PC-3 (cell line): ENCODE measurements at regions not wholly inside any gene's neighbourhood (a gene's known extent, or its start where the extent isn't known, plus 50 kb on each side); places are given as distances from the start of the nearest gene placed in this dataset.

Source experiments
- ATAC-seq: fragments of 200-7000 bp; cut with Tn5 transposase; 2 replicates; pipeline ENCODE4 v1.9.1; 2020; ENCODE audit warnings: mild to moderate bottlenecking, moderate library complexity
- BruUV-seq: library from RNA; stranded (reverse); fragments of 400-500 nt; replicated peaks from 2 replicates; lab custom pipeline; 2021; lab: Mats Ljungman, UMichigan
- CTCF ChIA-PET: fragments of 300-600 bp; sonication (Branson Sonifier 250); formaldehyde crosslinking; loops from one replicate; lab custom pipeline; 2022; ENCODE audit warnings: antibody characterized with exemption; lab: Charles Lee
- POLR2A ChIA-PET: fragments of 300-600 bp; sonication (Branson Sonifier 250); formaldehyde crosslinking; loops from one replicate; lab custom pipeline; 2022; ENCODE audit warnings: antibody characterized with exemption; ENCODE audit not compliant: unreplicated experiment; lab: Charles Lee
- DNase-seq: peaks from one replicate; pipeline ENCODE4 v3.0.0-alpha.2; 2015
- H2AFZ ChIP-seq: fragments of 300-600 bp; sonication (generic); 2 replicates; pipeline ENCODE4 v1.6.0; 2016; ENCODE audit warnings: antibody characterized with exemption, low read length
- H3F3A ChIP-seq: fragments of 300-600 bp; sonication (generic); one replicate; pipeline ENCODE4 v1.6.0; 2017; ENCODE audit warnings: antibody characterized with exemption, low read length, control low read depth, mild to moderate bottlenecking; ENCODE audit not compliant: unreplicated experiment
- H3K27ac ChIP-seq: fragments of 300-600 bp; sonication (generic); 2 replicates; pipeline ENCODE4 v1.5.1; 2016; ENCODE audit warnings: mild to moderate bottlenecking, low read length
- H3K27me3 ChIP-seq: fragments of 300-600 bp; sonication (generic); 2 replicates; pipeline ENCODE4 v1.6.1; 2016; ENCODE audit warnings: low read length, mixed read lengths
- H3K36me3 ChIP-seq: fragments of 300-600 bp; sonication (generic); 2 replicates; pipeline ENCODE4 v1.6.1; 2016; ENCODE audit warnings: low read depth, mixed run types, low read length, mixed read lengths
- H3K4me1 ChIP-seq: fragments of 300-600 bp; sonication (generic); 2 replicates; pipeline ENCODE4 v1.5.1; 2016; ENCODE audit warnings: low read length; ENCODE audit not compliant: insufficient read depth
- H3K4me2 ChIP-seq: fragments of 300-600 bp; sonication (generic); 2 replicates; pipeline ENCODE4 v1.6.0; 2016; ENCODE audit warnings: low read length
- H3K4me3 ChIP-seq: fragments of 300-600 bp; sonication (generic); 2 replicates; pipeline ENCODE4 v1.5.1; 2016; ENCODE audit warnings: mild to moderate bottlenecking, low read length, mixed read lengths
- H3K79me2 ChIP-seq: fragments of 300-600 bp; sonication (generic); 2 replicates; pipeline ENCODE4 v1.6.1; 2017; ENCODE audit warnings: low read length, mixed read lengths
- H3K9ac ChIP-seq: fragments of 300-600 bp; sonication (generic); 2 replicates; pipeline ENCODE4 v1.6.0; 2016; ENCODE audit warnings: mild to moderate bottlenecking, low read length
- H3K9me2 ChIP-seq: fragments of 300-600 bp; sonication (generic); replicated peaks from 2 replicates; pipeline ENCODE4 v1.6.1; 2016; ENCODE audit warnings: mixed run types, low read length, mixed read lengths
- H3K9me3 ChIP-seq: fragments of 300-600 bp; sonication (generic); 2 replicates; pipeline ENCODE4 v1.6.1; 2016; ENCODE audit warnings: low read length, mixed read lengths
- H4K20me1 ChIP-seq: fragments of 300-600 bp; sonication (generic); 2 replicates; pipeline ENCODE4 v1.6.1; 2016; ENCODE audit warnings: low read length, mixed read lengths
- EZH2 ChIP-seq: fragments of 300-600 bp; sonication (generic); IDR thresholded peaks from one replicate; pipeline ENCODE4 v1.6.1; 2017; ENCODE audit warnings: antibody characterized with exemption, mild to moderate bottlenecking, low read length; ENCODE audit not compliant: unreplicated experiment
- EZH2phosphoT487 ChIP-seq: fragments of 300-600 bp; sonication (generic); IDR thresholded peaks from 2 replicates; pipeline ENCODE4 v1.6.1; 2018; ENCODE audit warnings: mild to moderate bottlenecking, antibody characterized with exemption, low read length, borderline replicate concordance
- intact Hi-C: fragments of 100-400 bp; cut with micrococcal nuclease; formaldehyde crosslinking; loops from 2 replicates; pipeline ENCODE4 v1.9.0; 2023
- TF ChIP-seq, protein P1 (sequence below): fragments of 300-600 bp; sonication (generic); conservative IDR thresholded peaks from 2 replicates; pipeline ENCODE4 v1.5.1; 2017; ENCODE audit warnings: antibody characterized with exemption, low read depth, mild to moderate bottlenecking, low read length

DNA sequence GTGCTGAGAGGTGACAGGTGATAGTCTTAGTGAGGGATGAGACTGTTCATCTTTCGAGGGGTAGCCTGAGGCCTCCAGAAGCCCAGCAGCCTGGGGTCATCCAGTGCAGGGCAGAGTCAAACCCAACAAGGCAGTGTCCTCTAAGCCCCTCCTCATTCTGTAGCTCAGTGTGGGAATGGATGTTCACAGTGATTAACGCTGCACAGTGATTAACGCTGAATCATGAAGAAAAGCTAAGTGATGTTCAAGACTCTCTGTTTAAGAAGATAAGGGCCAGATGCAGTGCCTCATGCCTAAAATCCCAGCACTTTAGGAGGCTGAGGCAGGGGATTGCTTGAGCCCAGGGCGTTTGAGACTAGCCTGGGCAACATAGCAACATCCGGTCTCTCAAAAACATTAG, 56.3 kb upstream of the LAPTM4A start:
- CTCF ChIA-PET = interaction anchor here (1.0 kb wide), 1 partner anchor 32 kb away, joined by 3 read pairs; no protein-coding TSS in a partner anchor
- ATAC-seq (no peak), DNase-seq (no peak)
- Histone ChIP-seq H3K9me2 (no peaks in the 10 kb centered on the region), H3K27me3 (no peaks in the 10 kb centered on the region), H3K4me2 (no peak overlapping the region), H3K4me3 (no peak overlapping the region), H3K27ac (no peak overlapping the region), H3K4me1 (peaks cover 28% of the 10 kb centered on the region), H3F3A (no peaks in the 10 kb centered on the region), H3K9me3 (no peaks in the 10 kb centered on the region), H4K20me1 (no peaks in the 10 kb centered on the region), H3K79me2 (no peaks in the 10 kb centered on the region), H3K36me3 (no peaks in the 10 kb centered on the region), H3K9ac (no peak overlapping the region), H2AFZ (no peak overlapping the region)
- TF ChIP-seq, protein P1, sequence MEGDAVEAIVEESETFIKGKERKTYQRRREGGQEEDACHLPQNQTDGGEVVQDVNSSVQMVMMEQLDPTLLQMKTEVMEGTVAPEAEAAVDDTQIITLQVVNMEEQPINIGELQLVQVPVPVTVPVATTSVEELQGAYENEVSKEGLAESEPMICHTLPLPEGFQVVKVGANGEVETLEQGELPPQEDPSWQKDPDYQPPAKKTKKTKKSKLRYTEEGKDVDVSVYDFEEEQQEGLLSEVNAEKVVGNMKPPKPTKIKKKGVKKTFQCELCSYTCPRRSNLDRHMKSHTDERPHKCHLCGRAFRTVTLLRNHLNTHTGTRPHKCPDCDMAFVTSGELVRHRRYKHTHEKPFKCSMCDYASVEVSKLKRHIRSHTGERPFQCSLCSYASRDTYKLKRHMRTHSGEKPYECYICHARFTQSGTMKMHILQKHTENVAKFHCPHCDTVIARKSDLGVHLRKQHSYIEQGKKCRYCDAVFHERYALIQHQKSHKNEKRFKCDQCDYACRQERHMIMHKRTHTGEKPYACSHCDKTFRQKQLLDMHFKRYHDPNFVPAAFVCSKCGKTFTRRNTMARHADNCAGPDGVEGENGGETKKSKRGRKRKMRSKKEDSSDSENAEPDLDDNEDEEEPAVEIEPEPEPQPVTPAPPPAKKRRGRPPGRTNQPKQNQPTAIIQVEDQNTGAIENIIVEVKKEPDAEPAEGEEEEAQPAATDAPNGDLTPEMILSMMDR = no peak
- TF ChIP-seq EZH2 = no peak
- no peak for TF ChIP-seq EZH2phosphoT487
- POLR2A ChIA-PET = no interaction called here
- intact Hi-C loops = loop anchor here (2.0 to 10.0 kb wide), 2 partner anchors 77 to 117 kb away; partner anchors contain the start of gene SDC1
- no TSS peak for BruUV-seq

DNA sequence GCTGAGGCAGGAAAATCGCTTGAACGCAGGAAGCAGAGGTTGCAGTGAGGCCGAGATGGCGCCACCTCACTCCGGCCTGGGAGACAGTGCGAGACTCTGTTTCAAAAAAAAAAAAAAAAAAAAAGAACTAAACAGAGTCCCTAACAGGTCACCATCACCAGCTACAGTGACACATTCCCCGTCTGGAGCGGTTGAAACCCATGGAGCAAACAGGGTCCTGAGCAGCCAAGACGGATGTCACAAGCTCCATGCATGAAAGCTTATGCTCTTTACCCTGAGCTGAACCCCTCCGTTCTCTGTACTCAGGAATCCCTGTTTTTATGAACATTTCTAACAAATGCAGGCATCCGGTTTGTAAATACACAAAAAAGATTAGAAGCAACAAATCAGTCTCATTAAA, 55.9 kb upstream of the LAPTM4A start:
- POLR2A ChIA-PET = no interaction called here
- no TSS peak for BruUV-seq

More for the DNA sequence above, 55.9 kb upstream of the LAPTM4A start:
- H3K79me2 ChIP-seq = no peaks in the 10 kb centered on the region
- H3K9me2 ChIP-seq = no peaks in the 10 kb centered on the region
- H3K27me3 ChIP-seq = no peaks in the 10 kb centered on the region
- no peaks in the 10 kb centered on the region for H4K20me1 ChIP-seq
- no peak overlapping the region for H2AFZ ChIP-seq
- no peak overlapping the region for H3K27ac ChIP-seq
- no peaks in the 10 kb centered on the region for H3F3A ChIP-seq
- H3K9me3 ChIP-seq = no peaks in the 10 kb centered on the region
- intact Hi-C loops = loop anchor here (2.0 to 10.0 kb wide), 2 partner anchors 77 to 117 kb away; partner anchors contain the start of gene SDC1
- H3K4me2 ChIP-seq = no peak overlapping the region
- DNase-seq = no peak
- no peak for ATAC-seq
- no peaks in the 10 kb centered on the region for H3K36me3 ChIP-seq
- peaks cover 28% of the 10 kb centered on the region for H3K4me1 ChIP-seq
- no peak overlapping the region for H3K4me3 ChIP-seq
- no peak overlapping the region for H3K9ac ChIP-seq
- TF ChIP-seq EZH2phosphoT487 (no peak), EZH2 (no peak)
- TF ChIP-seq, protein P1 = no peak
- CTCF ChIA-PET = interaction anchor here (0.7 to 1.0 kb wide), 2 partner anchors 32 to 76 kb away, joined by 3 to 9 read pairs; no protein-coding TSS in a partner anchor
